GM19239 (cell line): ENCODE measurements at regions not wholly inside any gene's neighbourhood (a gene's known extent, or its start where the extent isn't known, plus 50 kb on each side); places are given as distances from the start of the nearest gene placed in this dataset.

ENCODE experiments used
- DNase-seq: peaks from one replicate; pipeline ENCODE4 v3.0.0; 2011; ENCODE audit warnings: low spot score; ENCODE audit not compliant: insufficient read length
- FAIRE-seq: peaks from 2 replicates; lab custom pipeline; 2011; peaks lifted over from hg19 to GRCh38; lab: Jason Lieb, UNC

- no peak for FAIRE-seq
- DNase-seq = no peak
Observed at GRCh38 chr9:1722404-1722803, 292.7 kb upstream of the SMARCA2 start.

GRCh38 chr9:1723522-1724015, 291.6 kb upstream of the SMARCA2 start:
- DNase-seq (no peak), FAIRE-seq (no peak)

GRCh38 chr9:1726993-1727759, 288.0 kb upstream of the SMARCA2 start:
- DNase-seq (no peak), FAIRE-seq (no peak)

- FAIRE-seq (no peak), DNase-seq (no peak)
Observed at GRCh38 chr9:1729631-1730030, 285.5 kb upstream of the SMARCA2 start.

- no peak for DNase-seq
- FAIRE-seq = no peak
Observed at GRCh38 chr9:1732670-1733069, 282.5 kb upstream of the SMARCA2 start.

GRCh38 chr9:1738511-1739100, 276.5 kb upstream of the SMARCA2 start:
- no peak for FAIRE-seq
- DNase-seq = no peak

GRCh38 chr9:1743121-1743960, 271.8 kb upstream of the SMARCA2 start:
- FAIRE-seq = no peak
- no peak for DNase-seq

- no peak for DNase-seq
- FAIRE-seq = no peak
Observed at GRCh38 chr9:1745980-1746379, 269.2 kb upstream of the SMARCA2 start.

GRCh38 chr9:1747417-1747967, 267.7 kb upstream of the SMARCA2 start:
- no peak for DNase-seq
- FAIRE-seq = no peak

- FAIRE-seq (no peak), DNase-seq (no peak)
Observed at GRCh38 chr9:1748407-1748806, 266.7 kb upstream of the SMARCA2 start.

GRCh38 chr9:1757186-1757585, 258.0 kb upstream of the SMARCA2 start:
- no peak for FAIRE-seq

GRCh38 chr9:1759009-1759408, 256.1 kb upstream of the SMARCA2 start:
- peak; percentile 71 for FAIRE-seq

More at GRCh38 chr9:1757186-1757585, 258.0 kb upstream of the SMARCA2 start:
- no peak for DNase-seq

GRCh38 chr9:1759771-1760300, 255.3 kb upstream of the SMARCA2 start:
- no peak for FAIRE-seq
- DNase-seq = no peak

More at GRCh38 chr9:1759009-1759408, 256.1 kb upstream of the SMARCA2 start:
- peak; percentile 1 for DNase-seq

- DNase-seq = no peak
- no peak for FAIRE-seq
Observed at GRCh38 chr9:1761807-1762206, 253.3 kb upstream of the SMARCA2 start.

- FAIRE-seq (no peak), DNase-seq (no peak)
Observed at GRCh38 chr9:1766042-1766441, 249.1 kb upstream of the SMARCA2 start.

- FAIRE-seq (no peak), DNase-seq (no peak)
Observed at GRCh38 chr9:1768561-1768960, 246.6 kb upstream of the SMARCA2 start.

- FAIRE-seq = no peak
- no peak for DNase-seq
Observed at GRCh38 chr9:1771094-1771789, 243.9 kb upstream of the SMARCA2 start.

GRCh38 chr9:1775230-1775629, 239.9 kb upstream of the SMARCA2 start:
- FAIRE-seq (no peak), DNase-seq (no peak)

GRCh38 chr9:1776668-1777067, 238.5 kb upstream of the SMARCA2 start:
- no peak for FAIRE-seq
- no peak for DNase-seq

GRCh38 chr9:1791191-1791590, 224.0 kb upstream of the SMARCA2 start:
- FAIRE-seq = no peak
- DNase-seq = no peak
